HG03060 (cell line): ENCODE measurements at regions not wholly inside any gene's neighbourhood (a gene's known extent, or its start where the extent isn't known, plus 50 kb on each side); places are given as distances from the start of the nearest gene placed in this dataset.

Experiments
- ATAC-seq: cut with Tn5 transposase; IDR thresholded peaks from one replicate; pipeline ENCODE4 v1.9.1; 2021; ENCODE audit warnings: low read depth, moderate number of reproducible peaks; ENCODE audit not compliant: unreplicated experiment

GRCh38 chr18:78538669-78539440, 440.8 kb upstream of the SALL3 start:
- no peak for ATAC-seq

GRCh38 chr18:78540636-78541529, 438.7 kb upstream of the SALL3 start:
- no peak for ATAC-seq

GRCh38 chr18:78542204-78542603, 437.4 kb upstream of the SALL3 start:
- ATAC-seq: no peak

GRCh38 chr18:78543201-78543725, 436.4 kb upstream of the SALL3 start:
- ATAC-seq: no peak

- no peak for ATAC-seq
Measured at GRCh38 chr18:78546281-78546680, 433.3 kb upstream of the SALL3 start.

GRCh38 chr18:78547817-78548216, 431.8 kb upstream of the SALL3 start:
- ATAC-seq: no peak

- ATAC-seq: no peak
Measured at GRCh38 chr18:78548261-78549058, 431.2 kb upstream of the SALL3 start.

GRCh38 chr18:78549971-78550370, 429.6 kb upstream of the SALL3 start:
- ATAC-seq: no peak

- ATAC-seq: no peak
Measured at GRCh38 chr18:78554944-78555608, 424.5 kb upstream of the SALL3 start.

GRCh38 chr18:78557371-78557770, 422.2 kb upstream of the SALL3 start:
- no peak for ATAC-seq

- no peak for ATAC-seq
Measured at GRCh38 chr18:78558101-78558810, 421.4 kb upstream of the SALL3 start.

GRCh38 chr18:78558948-78559347, 420.7 kb upstream of the SALL3 start:
- ATAC-seq: no peak

GRCh38 chr18:78559584-78559983, 420.0 kb upstream of the SALL3 start:
- ATAC-seq: no peak

GRCh38 chr18:78561757-78562510, 417.7 kb upstream of the SALL3 start:
- no peak for ATAC-seq

- no peak for ATAC-seq
Measured at GRCh38 chr18:78562531-78562961, 417.1 kb upstream of the SALL3 start.

GRCh38 chr18:78563110-78563509, 416.5 kb upstream of the SALL3 start:
- no peak for ATAC-seq

- no peak for ATAC-seq
Measured at GRCh38 chr18:78564030-78564429, 415.6 kb upstream of the SALL3 start.

GRCh38 chr18:78564518-78564917, 415.1 kb upstream of the SALL3 start:
- ATAC-seq: no peak

- ATAC-seq: no peak
Measured at GRCh38 chr18:78565240-78565639, 414.4 kb upstream of the SALL3 start.
